Testis (tissue), 2 donors: ENCODE measurements at regions not wholly inside any gene's neighbourhood (a gene's known extent, or its start where the extent isn't known, plus 50 kb on each side); places are given as distances from the start of the nearest gene placed in this dataset.

Experiments used
- POLR2A ChIP-seq: fragments of 450-650 bp; IDR thresholded peaks from one replicate; pipeline ENCODE4 v1.6.1; 2017; ENCODE audit warnings: antibody characterized with exemption, mild to moderate bottlenecking, moderate library complexity
- TF ChIP-seq, protein P1 (sequence below), 3 experiments: fragments of 450-650 bp in 2 of 3; fragments of 200-600 bp in 1 of 3; sonication (generic) in 1 of 3; IDR thresholded peaks; one replicate each; pipeline ENCODE4 v1.5.1; 2016 to 2019; ENCODE audit warnings: antibody characterized with exemption in 3 of 3, mild to moderate bottlenecking in 2 of 3, moderate library complexity in 1 of 3

DNA sequence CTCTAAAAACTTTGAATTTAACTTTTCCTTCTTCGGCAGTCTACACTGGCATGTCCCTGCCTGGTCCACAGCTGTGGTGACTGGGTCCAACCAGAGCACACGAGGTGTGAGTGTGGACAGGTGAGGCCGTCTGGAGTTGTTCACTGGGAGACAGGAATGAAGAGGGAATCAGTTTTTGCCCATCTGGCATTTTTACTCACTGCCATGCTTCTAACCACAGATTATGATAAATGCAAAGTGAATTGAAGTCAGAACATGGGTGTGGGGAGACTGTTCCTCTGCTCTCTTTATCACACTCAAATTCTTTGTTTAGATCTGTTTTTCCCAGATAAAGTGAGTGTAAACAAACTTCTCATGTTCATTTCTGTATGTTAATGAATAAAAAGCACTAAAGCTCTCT, 54.7 kb upstream of the PIEZO2 start:
- no peak for TF ChIP-seq POLR2A
- TF ChIP-seq, protein P1, sequence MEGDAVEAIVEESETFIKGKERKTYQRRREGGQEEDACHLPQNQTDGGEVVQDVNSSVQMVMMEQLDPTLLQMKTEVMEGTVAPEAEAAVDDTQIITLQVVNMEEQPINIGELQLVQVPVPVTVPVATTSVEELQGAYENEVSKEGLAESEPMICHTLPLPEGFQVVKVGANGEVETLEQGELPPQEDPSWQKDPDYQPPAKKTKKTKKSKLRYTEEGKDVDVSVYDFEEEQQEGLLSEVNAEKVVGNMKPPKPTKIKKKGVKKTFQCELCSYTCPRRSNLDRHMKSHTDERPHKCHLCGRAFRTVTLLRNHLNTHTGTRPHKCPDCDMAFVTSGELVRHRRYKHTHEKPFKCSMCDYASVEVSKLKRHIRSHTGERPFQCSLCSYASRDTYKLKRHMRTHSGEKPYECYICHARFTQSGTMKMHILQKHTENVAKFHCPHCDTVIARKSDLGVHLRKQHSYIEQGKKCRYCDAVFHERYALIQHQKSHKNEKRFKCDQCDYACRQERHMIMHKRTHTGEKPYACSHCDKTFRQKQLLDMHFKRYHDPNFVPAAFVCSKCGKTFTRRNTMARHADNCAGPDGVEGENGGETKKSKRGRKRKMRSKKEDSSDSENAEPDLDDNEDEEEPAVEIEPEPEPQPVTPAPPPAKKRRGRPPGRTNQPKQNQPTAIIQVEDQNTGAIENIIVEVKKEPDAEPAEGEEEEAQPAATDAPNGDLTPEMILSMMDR (IDR thresholded peaks at IDR 0.05), result no peak
